ENCODE measurements at regions not wholly inside any gene's neighbourhood (a gene's known extent, or its start where the extent isn't known, plus 50 kb on each side); places are given as distances from the start of the nearest gene placed in this dataset.

GRCh38 chr7:41311301-41311700, 391.6 kb downstream of the INHBA start:
- TF ChIP-seq CTCF (conservative IDR thresholded peaks at IDR 0.05; ENCODE audit: low read depth in 2 of 2), result no peak
- no peak for TF ChIP-seq ZNF462 (CRISPR knock-in tag; IDR thresholded peaks at IDR 0.05)
- no peak for TF ChIP-seq EZH2 (IDR thresholded peaks at IDR 0.05; ENCODE audit: low read depth, unreplicated experiment)
- no peak for TF ChIP-seq ETS1 (IDR thresholded peaks at IDR 0.05)
- no peak for TF ChIP-seq EZH2phosphoT487 (IDR thresholded peaks at IDR 0.05; ENCODE audit: unreplicated experiment)
- TF ChIP-seq NANOG (IDR thresholded peaks at IDR 0.05; ENCODE audit: borderline replicate concordance), result no peak
- no peak for TF ChIP-seq ZNF331 (CRISPR knock-in tag; IDR thresholded peaks at IDR 0.05; ENCODE audit: low read depth)
- no peak for TF ChIP-seq CREB1 (CRISPR knock-in tag; IDR thresholded peaks at IDR 0.05; ENCODE audit: low read depth)
- TF ChIP-seq JUNB (IDR thresholded peaks at IDR 0.05; ENCODE audit: unreplicated experiment), result no peak
- TF ChIP-seq STAT1 (IDR thresholded peaks at IDR 0.05; ENCODE audit: unreplicated experiment), result no peak
- no peak for TF ChIP-seq ZNF114 (CRISPR knock-in tag; IDR thresholded peaks at IDR 0.05)
- no peak for TF ChIP-seq REST (IDR thresholded peaks at IDR 0.05; ENCODE audit: unreplicated experiment)
- TF ChIP-seq POLR2AphosphoS5 (IDR thresholded peaks at IDR 0.05; ENCODE audit: low read depth), result no peak
- no peak overlapping the region; the same call in 1 of the 2 replicates for H2AFZ ChIP-seq
- H3K4me3 ChIP-seq, result no peak overlapping the region
- H3K27me3 ChIP-seq (ENCODE audit: insufficient read depth), result no peaks in the 10 kb centered on the region
- Mint-ChIP-seq H3K4me1 (peaks cover 9% of the 10 kb centered on the region), H3K36me3 (ENCODE audit: low read depth) (no peaks in the 10 kb centered on the region), H3K4me3 (no peak overlapping the region), H3K27me3 (ENCODE audit: insufficient read depth, low read depth, poor library complexity) (no peaks in the 10 kb centered on the region), H3K9me3 (no peaks in the 10 kb centered on the region), H3K27ac (no peak overlapping the region)
- H3K4me1 ChIP-seq (ENCODE audit: insufficient read depth), result no peaks in the 10 kb centered on the region
- no peaks in the 10 kb centered on the region for H3K9me2 ChIP-seq (ENCODE audit: insufficient read depth)
- no peaks in the 10 kb centered on the region for H4K20me1 ChIP-seq (replicated peaks; ENCODE audit: insufficient read depth)
- no peak for ATAC-seq
- H3F3A ChIP-seq (replicated peaks; ENCODE audit: low read depth), result no peaks in the 10 kb centered on the region
- no peak for DNase-seq (ENCODE audit: low spot score)
- H3K36me3 ChIP-seq (ENCODE audit: insufficient read depth), result no peaks in the 10 kb centered on the region
- H3K79me2 ChIP-seq (replicated peaks; ENCODE audit: insufficient read depth), result no peaks in the 10 kb centered on the region
- no peak overlapping the region for H3K27ac ChIP-seq (ENCODE audit: low read depth)
- H3K4me2 ChIP-seq, result no peak overlapping the region

Measured in GM23338 (cell line).